NOMO-1 (cell line): ENCODE measurements at regions not wholly inside any gene's neighbourhood (a gene's known extent, or its start where the extent isn't known, plus 50 kb on each side); places are given as distances from the start of the nearest gene placed in this dataset.
"Not testable (repeated sequence)": the region's sequence is repeated elsewhere in the genome, so short reads cannot be mapped to it uniquely, and the experiment has no call there.

ENCODE experiments used
- DNase-seq, 2 experiments: peaks; one replicate each; lab custom pipeline; 2025; ENCODE audit not compliant: unreplicated experiment in 2 of 2; lab: John Stamatoyannopoulos, UW

DNA sequence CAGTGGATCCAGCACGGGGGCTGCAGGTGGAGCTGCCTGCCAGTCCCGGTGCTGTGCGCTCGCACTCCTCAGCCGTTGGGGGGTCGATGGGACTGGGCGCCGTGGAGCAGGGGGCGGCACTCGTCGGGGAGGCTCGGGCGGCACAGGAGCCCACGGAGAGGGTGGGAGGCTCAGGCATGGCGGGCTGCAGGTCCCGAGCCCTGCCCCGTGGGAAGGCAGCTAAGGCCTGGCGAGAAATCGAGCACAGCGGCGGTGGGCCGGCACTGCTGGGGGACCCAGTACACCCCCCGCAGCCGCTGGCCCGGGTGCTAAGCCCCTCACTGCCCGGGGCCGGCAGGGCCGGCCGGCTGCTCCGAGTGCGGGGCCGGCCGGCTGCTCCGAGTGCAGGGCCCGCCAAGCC lies 52.3 kb upstream of the MARK1 start:
- DNase-seq: not testable (repeated sequence)

GRCh38 chr1:220475141-220475540 lies 52.8 kb upstream of the MARK1 start:
- DNase-seq: not testable (repeated sequence)

GRCh38 chr1:220473440-220473839 lies 54.5 kb upstream of the MARK1 start:
- DNase-seq: no peak

- DNase-seq: no peak
Measured at GRCh38 chr1:220462752-220463151, 65.2 kb upstream of the MARK1 start.

- no peak for DNase-seq
Measured at GRCh38 chr1:220458936-220459335, 69.0 kb upstream of the MARK1 start.

DNA sequence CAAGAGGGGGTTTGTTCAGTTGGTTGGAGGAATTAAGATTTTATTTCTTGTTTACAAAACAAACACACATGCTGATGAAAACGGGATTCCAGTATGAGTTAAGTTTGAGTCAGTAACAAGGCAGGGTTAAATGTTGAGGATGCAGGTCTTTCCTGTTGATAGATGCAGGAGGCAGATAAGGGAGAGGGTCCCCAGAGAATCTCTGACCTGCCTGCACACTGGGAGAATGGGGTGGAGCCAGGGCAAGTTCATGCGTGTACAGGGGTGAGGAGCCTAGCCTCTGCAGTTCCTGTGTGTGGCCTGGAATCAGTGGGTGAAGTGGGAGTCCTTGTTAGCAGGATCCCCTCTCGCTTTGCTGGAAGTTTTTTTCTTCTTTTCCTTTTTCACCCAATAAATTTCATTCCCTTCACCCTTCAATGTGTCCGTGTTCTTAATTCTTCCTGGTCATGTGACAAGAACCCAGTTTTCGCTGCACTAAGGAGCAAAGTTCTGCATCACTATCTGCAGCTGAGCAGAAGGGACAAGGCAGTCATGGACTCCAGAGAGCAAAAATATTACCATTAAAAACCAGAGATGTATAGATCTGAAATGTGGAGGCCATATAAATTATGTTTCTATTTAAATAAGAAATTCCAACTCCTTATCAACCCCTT lies 69.9 kb upstream of the MARK1 start:
- DNase-seq: no peak

- DNase-seq: no peak
Measured at GRCh38 chr1:220455559-220455958, 72.4 kb upstream of the MARK1 start.

GRCh38 chr1:220454155-220454777 lies 73.7 kb upstream of the MARK1 start:
- DNase-seq: no peak

DNA sequence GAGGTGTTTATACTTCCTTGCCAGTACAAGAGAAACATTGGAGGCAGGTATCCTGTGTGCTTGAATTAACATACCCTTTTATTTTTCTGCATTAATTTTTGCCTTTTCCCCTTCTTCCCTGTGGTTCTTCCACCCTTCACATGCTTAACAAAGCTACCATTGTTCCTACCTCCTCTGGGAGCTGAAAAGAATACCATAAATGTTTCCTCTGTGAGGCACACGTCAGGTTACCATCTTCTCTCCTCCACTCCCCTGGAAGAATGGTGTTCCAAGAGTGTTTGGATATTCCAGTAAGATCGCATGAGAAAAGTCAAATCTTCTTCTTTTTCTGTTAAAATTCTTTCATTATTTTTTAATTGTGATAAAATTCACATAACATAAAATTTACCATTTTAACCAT lies 74.6 kb upstream of the MARK1 start:
- DNase-seq: no peak

DNA sequence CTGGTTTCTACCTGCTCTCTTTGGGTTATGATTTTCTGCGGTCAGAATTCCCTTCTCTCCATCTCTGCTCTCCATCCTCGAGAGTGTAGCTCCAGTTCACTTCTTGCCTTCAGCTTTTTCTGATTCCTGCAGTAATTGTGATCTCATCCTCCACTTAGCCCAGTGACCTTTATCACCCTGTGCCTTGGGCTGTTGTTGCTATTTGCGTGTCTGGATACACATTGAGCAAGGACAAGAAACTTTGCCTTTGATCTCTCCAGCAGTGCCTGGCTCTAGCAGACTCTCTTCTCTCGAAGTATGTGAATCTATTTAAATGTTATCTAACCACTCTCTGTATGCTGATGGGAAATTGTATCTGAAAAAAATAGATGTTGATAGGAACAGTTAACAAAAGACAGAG lies 76.4 kb upstream of the MARK1 start:
- no peak for DNase-seq

GRCh38 chr1:220450927-220451326 lies 77.0 kb upstream of the MARK1 start:
- DNase-seq: no peak

DNA sequence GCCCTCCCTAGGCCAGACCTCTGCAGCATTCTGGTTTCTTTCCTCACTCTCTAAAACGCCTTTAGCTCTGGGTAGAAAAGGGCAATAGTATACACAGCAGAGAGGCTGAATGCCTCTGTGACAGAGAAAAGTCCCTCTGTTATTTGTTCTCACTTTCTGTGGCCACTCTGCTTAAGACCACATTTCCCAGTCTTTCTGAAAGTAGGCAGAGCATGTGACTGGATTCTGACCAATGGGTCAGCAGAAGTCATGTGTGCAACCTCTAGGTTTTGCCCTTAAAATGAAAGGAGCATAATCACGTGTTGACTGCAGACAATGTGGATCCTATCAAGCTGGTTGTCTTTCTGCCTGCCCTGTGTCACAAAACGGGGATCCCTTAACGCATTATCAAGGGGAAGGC lies 79.7 kb upstream of the MARK1 start:
- DNase-seq: no peak

- DNase-seq: not testable (repeated sequence)
Measured at GRCh38 chr1:220444586-220444985, 83.3 kb upstream of the MARK1 start.

DNA sequence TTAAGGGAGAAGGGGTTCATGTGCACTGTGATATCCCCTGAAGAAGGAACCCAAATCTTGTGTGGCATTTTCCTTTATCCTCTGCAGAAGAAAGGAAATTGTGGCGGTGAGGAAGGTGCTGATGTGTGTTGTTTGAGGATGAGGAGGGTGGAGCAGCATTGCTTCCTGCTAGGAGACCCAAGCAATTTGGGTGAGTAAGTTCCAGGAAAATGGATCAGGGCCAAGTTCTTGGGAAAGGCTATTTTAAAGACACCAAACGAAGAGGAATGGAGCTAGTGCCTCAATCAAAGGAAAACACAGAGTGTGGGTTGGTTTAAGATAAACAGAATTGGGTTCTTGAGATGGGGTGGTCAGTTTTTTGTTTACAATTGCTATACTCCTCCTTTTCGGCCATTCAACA lies 86.7 kb upstream of the MARK1 start:
- no peak for DNase-seq

- DNase-seq: no peak
Measured at GRCh38 chr1:220438741-220439140, 89.2 kb upstream of the MARK1 start.

DNA sequence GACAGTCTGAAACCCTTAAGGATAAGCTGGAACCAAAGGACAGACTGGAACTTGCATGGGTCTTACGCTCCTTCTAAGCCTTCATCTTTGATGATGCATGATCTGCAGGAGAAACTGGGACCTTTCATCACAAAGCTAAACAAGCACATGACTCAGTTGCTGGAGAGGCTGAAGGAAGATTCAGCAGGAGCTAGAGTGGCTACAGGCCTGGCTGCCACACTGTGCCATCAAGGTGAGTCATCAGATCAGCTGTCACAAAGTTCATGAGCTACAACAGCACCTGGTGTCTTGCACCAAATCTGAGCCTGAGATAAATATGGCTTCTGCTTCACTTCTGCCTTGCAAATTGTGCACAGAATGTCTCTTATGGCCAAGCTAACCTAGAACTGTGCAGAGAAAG lies 95.5 kb upstream of the MARK1 start:
- no peak for DNase-seq

- no peak for DNase-seq
Measured at GRCh38 chr1:220431554-220432239, 96.2 kb upstream of the MARK1 start.

- DNase-seq: no peak
Measured at GRCh38 chr1:220430586-220430985, 97.3 kb upstream of the MARK1 start.

- DNase-seq: no peak
Measured at GRCh38 chr1:220430059-220430458, 97.9 kb upstream of the MARK1 start.

DNA sequence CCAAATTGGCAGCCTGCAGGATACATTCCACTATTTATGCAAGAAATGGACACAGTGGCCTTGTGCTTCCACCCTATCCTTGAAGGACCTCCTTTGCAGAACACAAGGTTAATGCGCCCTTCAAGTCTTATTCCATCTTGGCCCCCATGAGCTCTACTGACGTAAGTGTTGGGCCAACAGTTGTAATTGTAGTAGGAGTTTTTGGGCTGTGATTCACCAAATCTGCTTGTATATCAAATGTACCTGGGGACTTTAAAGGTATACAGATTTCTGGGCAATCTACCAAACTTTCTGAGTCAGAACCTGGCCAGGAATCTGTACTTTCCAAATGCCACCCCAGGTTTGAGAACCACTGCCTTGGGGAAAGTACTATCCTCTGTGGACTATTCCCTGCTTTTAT lies 100.9 kb upstream of the MARK1 start:
- no peak for DNase-seq

DNA sequence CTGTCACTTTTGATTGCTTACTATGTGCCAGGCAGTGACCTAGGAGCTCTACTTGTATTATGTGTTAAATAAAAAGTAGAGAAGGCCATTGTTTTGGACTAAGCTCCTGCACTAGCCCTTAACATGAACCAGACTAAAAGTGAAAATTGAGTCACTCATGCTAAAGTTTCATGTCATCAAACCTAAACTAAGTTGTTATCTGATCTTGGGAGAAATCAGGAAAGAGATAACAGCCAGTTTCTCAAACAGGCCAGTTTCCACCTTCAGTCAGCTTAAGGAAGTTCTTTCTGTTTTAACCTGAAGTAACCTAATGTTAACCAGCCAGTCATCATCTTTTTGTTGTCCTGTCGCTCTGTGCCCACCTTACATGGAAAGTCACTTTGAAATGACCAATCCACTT lies 102.1 kb upstream of the MARK1 start:
- no peak for DNase-seq

DNA sequence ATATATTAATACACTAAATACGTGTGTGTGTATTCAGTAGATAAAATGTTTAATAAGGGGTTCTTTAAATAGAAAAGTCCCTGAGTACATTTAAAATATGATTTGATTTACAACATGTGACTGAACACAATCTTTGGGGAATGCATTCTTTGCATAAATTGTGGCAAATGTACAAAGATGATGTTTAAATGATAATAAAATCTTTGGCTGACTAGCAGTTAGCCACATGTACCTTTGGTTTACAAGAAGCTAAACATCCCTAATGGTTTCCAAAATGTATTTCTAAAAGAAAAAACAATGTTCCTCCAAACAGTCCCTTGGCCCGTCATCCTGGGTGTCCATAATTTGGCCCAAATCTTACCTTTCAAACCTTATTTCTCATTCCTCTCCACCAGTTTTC lies 106.4 kb upstream of the MARK1 start:
- DNase-seq: no peak
